Prostate gland (tissue), 2 donors: ENCODE measurements at regions not wholly inside any gene's neighbourhood (a gene's known extent, or its start where the extent isn't known, plus 50 kb on each side); places are given as distances from the start of the nearest gene placed in this dataset.

ENCODE experiments used
- POLR2A ChIP-seq: fragments of 450-650 bp; IDR thresholded peaks from one replicate; pipeline ENCODE4 v1.6.1; 2016; ENCODE audit warnings: antibody characterized with exemption, mild to moderate bottlenecking
- POLR2AphosphoS5 ChIP-seq: sonication (generic); formaldehyde crosslinking; IDR thresholded peaks from one replicate; pipeline ENCODE4 v1.6.1; 2017; ENCODE audit warnings: antibody characterized with exemption
- TF ChIP-seq, protein P1 (sequence below), 4 experiments: fragments of 200-600 bp in 2 of 4; fragments of 450-650 bp in 2 of 4; sonication (generic) in 2 of 4; IDR thresholded peaks; 1 replicate in 3 of 4; 2 replicates in 1 of 4; pipeline ENCODE4 v1.5.1; 2016 to 2019; ENCODE audit warnings: antibody characterized with exemption in 4 of 4, mild to moderate bottlenecking in 2 of 4, moderate library complexity in 2 of 4

DNA sequence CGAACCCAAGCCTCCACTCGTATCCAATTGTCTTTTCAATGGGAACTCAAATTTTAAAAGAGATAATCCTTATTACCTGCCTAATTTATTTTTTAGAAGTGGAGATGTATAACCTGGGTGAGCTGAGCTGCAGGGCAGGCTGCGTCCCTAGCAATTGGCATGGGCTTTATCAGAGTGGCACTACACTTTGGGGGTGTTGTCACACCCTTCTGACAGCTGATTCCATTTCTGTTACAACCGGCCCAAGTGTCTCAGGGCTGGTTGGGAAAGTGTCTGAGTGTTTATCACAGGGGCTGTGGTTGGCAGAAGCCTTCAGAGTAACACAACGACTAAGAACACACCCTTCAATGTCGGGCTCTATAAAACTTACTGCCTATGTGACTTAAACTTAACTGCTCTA lies 295.0 kb downstream of the SMAD2 start:
- TF ChIP-seq, protein P1, sequence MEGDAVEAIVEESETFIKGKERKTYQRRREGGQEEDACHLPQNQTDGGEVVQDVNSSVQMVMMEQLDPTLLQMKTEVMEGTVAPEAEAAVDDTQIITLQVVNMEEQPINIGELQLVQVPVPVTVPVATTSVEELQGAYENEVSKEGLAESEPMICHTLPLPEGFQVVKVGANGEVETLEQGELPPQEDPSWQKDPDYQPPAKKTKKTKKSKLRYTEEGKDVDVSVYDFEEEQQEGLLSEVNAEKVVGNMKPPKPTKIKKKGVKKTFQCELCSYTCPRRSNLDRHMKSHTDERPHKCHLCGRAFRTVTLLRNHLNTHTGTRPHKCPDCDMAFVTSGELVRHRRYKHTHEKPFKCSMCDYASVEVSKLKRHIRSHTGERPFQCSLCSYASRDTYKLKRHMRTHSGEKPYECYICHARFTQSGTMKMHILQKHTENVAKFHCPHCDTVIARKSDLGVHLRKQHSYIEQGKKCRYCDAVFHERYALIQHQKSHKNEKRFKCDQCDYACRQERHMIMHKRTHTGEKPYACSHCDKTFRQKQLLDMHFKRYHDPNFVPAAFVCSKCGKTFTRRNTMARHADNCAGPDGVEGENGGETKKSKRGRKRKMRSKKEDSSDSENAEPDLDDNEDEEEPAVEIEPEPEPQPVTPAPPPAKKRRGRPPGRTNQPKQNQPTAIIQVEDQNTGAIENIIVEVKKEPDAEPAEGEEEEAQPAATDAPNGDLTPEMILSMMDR (IDR thresholded peaks at IDR 0.05): no peak
- TF ChIP-seq POLR2AphosphoS5 (no peak), POLR2A (no peak)
